Adrenal gland (tissue), 9 donors: ENCODE measurements at regions not wholly inside any gene's neighbourhood (a gene's known extent, or its start where the extent isn't known, plus 50 kb on each side); places are given as distances from the start of the nearest gene placed in this dataset.

Source experiments
- DNase-seq, 7 donors: peaks; one replicate each; pipeline ENCODE4 v3.0.0-alpha.2; 2019 to 2020
- H3K27ac ChIP-seq, 5 donors: fragments of 200-600 bp; sonication (generic) in 4 of 5; 1 replicate in 3 of 5; 2 replicates in 2 of 5; pipeline versions ENCODE4 v1.5.1 to v1.8.0; 2016 to 2020; ENCODE audit warnings: mild to moderate bottlenecking in 1 of 5
- H3K27me3 ChIP-seq: fragments of 200-600 bp; 2 replicates; pipeline ENCODE4 v1.8.0; 2021
- H3K36me3 ChIP-seq, 2 donors: fragments of 200-600 bp; replicated peaks in 1 of 2; 1 replicate in 1 of 2; 2 replicates in 1 of 2; pipeline versions ENCODE4 v1.5.1 to v1.8.0; 2018 to 2022
- H3K4me1 ChIP-seq, 2 donors: fragments of 200-600 bp; replicated peaks in 1 of 2; 1 replicate in 1 of 2; 2 replicates in 1 of 2; pipeline versions ENCODE4 v1.5.1 to v1.8.0; 2018 to 2021
- H3K4me3 ChIP-seq, 4 donors: fragments of 200-600 bp; sonication (generic) in 3 of 4; one replicate each; pipeline ENCODE4 v1.5.1; 2016 to 2018
- H3K9me3 ChIP-seq, 3 donors: fragments of 200-600 bp; sonication (generic) in 1 of 3; replicated peaks in 1 of 3; 1 replicate in 2 of 3; 2 replicates in 1 of 3; pipeline versions ENCODE4 v1.5.1 to v1.8.0; 2016 to 2021
- CTCF ChIP-seq, 6 experiments: fragments of 450-650 bp in 4 of 6; fragments of 200-600 bp in 2 of 6; sonication (generic) in 1 of 6; IDR thresholded peaks; 1 replicate in 5 of 6; 2 replicates in 1 of 6; pipeline versions ENCODE4 v1.5.1 to v1.8.0; 2016 to 2021; ENCODE audit warnings: antibody characterized with exemption in 6 of 6, mild to moderate bottlenecking in 2 of 6, moderate library complexity in 1 of 6
- POLR2A ChIP-seq, 2 donors: fragments of 450-650 bp; IDR thresholded peaks; one replicate each; pipeline ENCODE4 v1.6.1; 2017; ENCODE audit warnings: antibody characterized with exemption in 2 of 2, mild to moderate bottlenecking in 2 of 2, moderate library complexity in 1 of 2
- WGBS, 4 donors: extraction: QIAGEN DNeasy Blood & Tissue Kit in 2 of 4; methylation state at CpG; one replicate each; pipeline versions ENCODE4 v1.1.5 to v1.1.7; 2013 to 2017; 5-methylcytosine and 5-hydroxymethylcytosine counted together
- intact Hi-C, 2 donors: fragments of 100-400 bp; cut with DNase I; formaldehyde crosslinking; loops; one replicate each; pipeline versions ENCODE4 v1.14.1 to v1.15.0; 2022 to 2023
- donor health status: healthy with polysubstance abuse.
- donor health status: Bipolar disorder and iron deficiency.
- donor health status: DM: yes; HTN: yes; CAD: no.
- donor health status: DM: no; HTN: no; CAD: no.
- donor health status: DM: no; HTN: no; CAD: no.

GRCh38 chr12:47591361-47591791, 114.5 kb downstream of the RPAP3 start:
- H3K4me3 ChIP-seq: no peak overlapping the region
- H3K9me3 ChIP-seq: no peaks in the 10 kb centered on the region
- H3K36me3 ChIP-seq: no peaks in the 10 kb centered on the region
- no peak for DNase-seq
- no peaks in the 10 kb centered on the region for H3K27me3 ChIP-seq
- intact Hi-C loops: no loop called here
- 39 to 50% (median 46%) methylated on average over 4 of the region's 4 CpGs for WGBS, 4 donors
- TF ChIP-seq POLR2A (IDR thresholded peaks at IDR 0.05): no peak
- no peak for TF ChIP-seq CTCF (IDR thresholded peaks at IDR 0.05)
- peaks cover 0 to 10% of the 10 kb centered on the region in 2 donors for H3K4me1 ChIP-seq
- H3K27ac ChIP-seq: no peak overlapping the region

GRCh38 chr12:47590771-47591360, 115.0 kb downstream of the RPAP3 start:
- Histone ChIP-seq H3K9me3 (no peaks in the 10 kb centered on the region), H3K27ac (no peak overlapping the region), H3K4me3 (no peak overlapping the region), H3K27me3 (no peaks in the 10 kb centered on the region), H3K36me3 (no peaks in the 10 kb centered on the region), H3K4me1 (peaks cover 0 to 10% of the 10 kb centered on the region in 2 donors)
- no peak for TF ChIP-seq CTCF (IDR thresholded peaks at IDR 0.05)
- 43 to 54% (median 50%) methylated on average over 3 of the region's 3 CpGs for WGBS, 4 donors
- intact Hi-C loops: no loop called here
- no peak for DNase-seq

- Histone ChIP-seq H3K27me3 (no peaks in the 10 kb centered on the region), H3K9me3 (no peaks in the 10 kb centered on the region), H3K36me3 (no peaks in the 10 kb centered on the region), H3K27ac (no peak overlapping the region), H3K4me1 (peaks cover 0 to 10% of the 10 kb centered on the region in 2 donors), H3K4me3 (no peak overlapping the region)
- TF ChIP-seq POLR2A (IDR thresholded peaks at IDR 0.05): no peak
- no peak for TF ChIP-seq CTCF (IDR thresholded peaks at IDR 0.05)
- intact Hi-C loops: no loop called here
- no peak for DNase-seq
- WGBS, 4 donors: 78 to 86% (median 81%) methylated on average over 4 of the region's 4 CpGs
These were observed 118.7 kb downstream of the RPAP3 start for GRCh38 chr12:47586952-47587669.

- no peak overlapping the region for H3K27ac ChIP-seq
- no peak for DNase-seq
- intact Hi-C loops: no loop called here
- H3K4me3 ChIP-seq: no peak overlapping the region
- no peaks in the 10 kb centered on the region for H3K9me3 ChIP-seq
- WGBS, 4 donors: 60 to 65% (median 63%) methylated on average over 2 of the region's 2 CpGs
- no peaks in the 10 kb centered on the region for H3K27me3 ChIP-seq
- TF ChIP-seq POLR2A (IDR thresholded peaks at IDR 0.05) (no peak), CTCF (IDR thresholded peaks at IDR 0.05) (no peak)
- H3K4me1 ChIP-seq: peaks cover 0 to 1% of the 10 kb centered on the region in 2 donors
- no peaks in the 10 kb centered on the region for H3K36me3 ChIP-seq
These were observed 120.3 kb downstream of the RPAP3 start for GRCh38 chr12:47585507-47585906.
